NCI-H1436 (cell line): ENCODE measurements at regions not wholly inside any gene's neighbourhood (a gene's known extent, or its start where the extent isn't known, plus 50 kb on each side); places are given as distances from the start of the nearest gene placed in this dataset.
"Not testable (repeated sequence)": the region's sequence is repeated elsewhere in the genome, so short reads cannot be mapped to it uniquely, and the experiment has no call there.

Experiments
- DNase-seq: peaks from one replicate; lab custom pipeline; 2025; lab: John Stamatoyannopoulos, UW

DNA sequence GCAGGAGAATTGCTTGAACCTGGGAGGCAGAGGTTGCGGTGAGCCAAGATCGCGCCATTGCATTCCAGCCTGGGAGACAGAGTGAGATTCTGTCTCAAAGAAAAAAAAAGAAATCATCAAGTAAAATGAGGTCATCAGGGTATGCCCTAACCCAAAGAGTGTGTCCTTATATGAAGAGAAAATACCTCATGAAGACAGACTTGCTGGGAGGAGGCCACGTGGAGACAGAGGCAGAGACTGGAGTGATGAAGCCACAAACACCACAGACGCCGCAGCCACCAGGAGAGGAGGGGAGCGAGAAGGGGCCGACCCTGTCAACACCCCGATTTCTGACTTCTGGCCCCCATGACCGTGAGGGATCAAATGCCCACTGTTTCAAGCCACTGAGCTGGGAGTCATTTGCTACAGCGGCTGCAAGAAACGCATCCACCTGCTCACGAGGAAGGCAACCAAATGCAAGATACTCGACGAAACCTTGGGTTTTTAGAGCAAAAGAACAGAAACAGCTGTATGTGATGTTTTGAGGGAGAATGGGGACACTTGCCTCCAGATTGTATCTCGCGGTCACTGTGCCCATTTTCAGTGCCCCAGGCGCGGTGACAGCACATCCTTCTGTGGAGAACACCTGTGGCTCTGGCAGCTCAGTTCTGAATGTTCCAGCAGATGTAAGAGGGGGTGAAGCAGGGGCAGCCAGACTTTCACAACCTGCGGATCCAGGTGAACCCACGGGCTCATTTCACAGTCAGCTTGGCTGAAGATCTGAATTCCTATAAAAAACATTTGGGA lies 1317.2 kb downstream of the TBC1D22A start:
- no peak for DNase-seq

DNA sequence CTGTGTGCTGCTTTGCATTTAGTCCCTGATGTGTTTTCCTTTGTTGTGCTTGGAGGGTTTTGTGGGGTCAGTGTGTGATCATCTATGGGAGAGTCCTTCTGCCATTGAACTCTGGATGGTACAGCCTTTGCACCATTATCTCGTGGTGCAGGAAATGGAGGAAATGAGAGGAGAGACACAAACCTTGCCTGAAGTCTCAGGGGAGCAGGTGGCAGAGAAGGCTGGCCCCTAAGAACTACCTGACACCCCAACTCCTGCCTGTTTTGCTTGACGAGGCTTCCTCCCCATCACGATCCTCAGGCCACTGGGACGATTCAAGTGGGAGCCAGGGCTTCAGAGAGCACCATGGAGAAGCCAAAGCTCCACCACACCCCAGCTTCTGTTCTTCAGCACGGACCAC lies 1316.4 kb downstream of the TBC1D22A start:
- DNase-seq: no peak

DNA sequence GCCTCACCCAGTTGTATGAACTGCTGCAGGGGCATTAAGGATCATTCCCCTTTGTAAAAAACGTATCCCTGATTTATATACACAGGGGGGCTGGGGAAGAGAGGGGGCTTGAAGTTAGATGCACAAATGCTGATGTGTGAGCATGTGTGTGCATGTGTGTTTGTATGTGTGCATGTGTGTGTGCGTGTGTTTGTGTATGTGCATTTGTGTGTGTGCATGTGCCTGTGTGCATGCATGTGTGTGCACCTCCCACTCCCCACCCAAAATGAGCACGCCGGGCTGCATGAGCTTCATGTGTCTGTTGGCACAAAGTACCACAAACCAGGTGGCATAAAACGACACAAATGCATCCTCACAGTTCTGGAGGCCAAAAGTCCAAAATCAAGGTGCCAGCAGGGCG lies 1315.2 kb downstream of the TBC1D22A start:
- DNase-seq: no peak

DNA sequence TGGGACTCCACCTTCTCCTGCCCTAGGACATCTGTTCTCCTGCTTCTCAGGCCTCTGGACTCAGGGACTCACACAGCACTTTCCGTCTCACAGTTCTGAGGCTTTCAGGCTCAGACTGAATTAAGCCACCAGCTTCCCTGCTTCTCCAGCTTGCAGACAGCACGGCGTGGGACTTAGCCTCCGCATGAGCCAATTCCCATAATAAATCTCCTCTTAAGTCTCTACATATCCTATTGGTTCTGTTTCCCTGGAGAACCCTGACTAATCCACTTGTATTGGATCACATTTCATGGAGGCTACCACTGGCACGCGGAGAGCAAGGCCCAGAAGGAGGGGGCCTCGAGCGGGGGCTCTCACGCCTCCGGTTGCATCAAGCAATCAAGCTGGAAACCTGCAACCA lies 1313.6 kb downstream of the TBC1D22A start:
- no peak for DNase-seq

DNA sequence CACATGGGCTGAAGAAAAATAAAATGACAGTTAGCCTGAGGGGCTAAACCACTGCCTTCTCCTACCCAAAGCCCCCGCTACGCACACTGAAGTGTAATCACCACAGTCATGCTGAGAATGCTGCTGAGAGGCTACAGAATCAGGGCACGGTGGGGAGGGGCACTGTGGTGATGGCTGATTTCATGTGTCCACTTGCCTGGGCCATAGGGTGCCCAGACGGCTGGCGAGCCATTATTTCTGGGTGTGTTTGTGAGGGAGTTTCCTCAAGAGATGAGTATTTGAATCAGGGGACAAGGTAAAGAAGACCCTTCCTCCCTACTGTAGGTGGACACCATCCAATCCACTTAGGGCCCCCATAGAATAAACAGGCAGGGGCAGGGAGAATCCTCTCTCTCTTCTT lies 1313.2 kb downstream of the TBC1D22A start:
- DNase-seq: no peak

DNA sequence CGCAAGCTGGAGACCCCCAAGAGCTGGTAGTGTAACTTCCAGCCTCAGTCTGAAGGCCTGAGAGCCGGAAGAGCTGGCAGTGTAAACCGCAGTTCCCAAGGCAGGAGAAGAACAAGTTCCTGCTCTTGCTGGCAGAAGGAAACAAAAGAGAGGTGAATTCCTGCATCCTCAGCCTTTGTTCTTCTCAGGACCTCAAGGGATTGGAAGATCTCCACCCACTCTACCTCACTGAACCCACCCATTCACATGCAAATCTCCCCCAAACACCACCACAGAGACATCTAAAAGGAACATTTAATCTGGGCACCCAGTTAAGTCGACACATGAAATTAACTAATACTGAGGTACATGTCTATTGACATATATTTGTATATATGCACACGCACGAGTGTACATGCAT lies 1310.3 kb downstream of the TBC1D22A start:
- no peak for DNase-seq

DNA sequence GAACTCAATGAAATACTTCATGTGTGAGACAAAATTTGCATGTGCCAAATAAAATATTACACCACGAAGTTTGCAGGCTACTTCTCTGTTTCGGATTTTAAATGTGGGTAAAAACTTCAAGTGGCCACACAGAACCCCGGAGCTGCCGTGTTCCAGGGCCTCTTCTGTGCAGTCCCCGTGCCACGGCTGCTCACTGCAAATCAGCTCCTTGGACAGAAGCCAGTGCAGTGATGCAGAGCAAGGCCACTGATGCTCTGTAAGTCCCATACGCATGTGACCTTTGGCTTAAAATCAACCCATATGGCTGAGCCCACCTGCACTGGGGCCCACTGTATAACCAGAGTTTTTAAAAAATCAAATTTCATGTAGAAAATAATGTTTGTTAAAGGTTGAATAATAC lies 1309.4 kb downstream of the TBC1D22A start:
- no peak for DNase-seq

DNA sequence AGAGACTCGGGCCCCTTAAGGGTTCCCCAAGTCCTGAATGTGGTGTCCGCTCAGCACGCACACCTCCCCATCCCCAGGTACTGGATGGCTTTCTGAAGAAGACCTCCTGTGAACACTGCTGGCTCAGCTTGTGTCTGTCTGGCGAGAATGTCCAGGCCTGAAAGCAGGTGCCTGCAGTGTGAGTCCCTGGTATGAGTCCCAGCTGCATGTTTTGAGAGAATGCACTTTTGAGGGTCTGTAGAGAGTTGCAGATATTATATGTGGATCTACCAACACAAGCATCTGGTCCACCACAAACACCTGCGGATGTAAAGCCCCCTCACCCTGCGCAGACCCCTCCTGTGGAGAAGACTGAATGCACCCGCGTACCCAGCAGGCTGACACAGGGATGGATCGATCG lies 1308.9 kb downstream of the TBC1D22A start:
- DNase-seq: no peak

DNA sequence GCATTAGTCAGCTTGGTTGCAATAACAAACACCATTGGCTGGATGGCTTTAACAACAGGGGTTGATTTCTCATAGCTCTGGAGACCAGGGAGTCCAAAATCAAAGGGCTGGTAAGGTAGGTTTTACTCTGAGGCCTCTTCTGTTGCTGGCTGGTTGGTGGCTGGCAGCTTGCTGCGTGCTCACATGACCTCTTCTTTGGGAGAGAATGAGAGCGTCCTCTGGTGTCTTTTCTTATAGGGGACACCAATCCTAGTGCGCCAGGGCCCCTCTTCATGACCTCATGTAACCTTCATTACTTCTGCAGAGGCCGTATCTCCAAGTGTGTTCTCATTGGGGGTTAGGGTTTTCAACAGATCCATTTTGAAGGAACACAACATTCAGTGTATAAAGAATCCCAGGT lies 1308.3 kb downstream of the TBC1D22A start:
- DNase-seq: no peak

DNA sequence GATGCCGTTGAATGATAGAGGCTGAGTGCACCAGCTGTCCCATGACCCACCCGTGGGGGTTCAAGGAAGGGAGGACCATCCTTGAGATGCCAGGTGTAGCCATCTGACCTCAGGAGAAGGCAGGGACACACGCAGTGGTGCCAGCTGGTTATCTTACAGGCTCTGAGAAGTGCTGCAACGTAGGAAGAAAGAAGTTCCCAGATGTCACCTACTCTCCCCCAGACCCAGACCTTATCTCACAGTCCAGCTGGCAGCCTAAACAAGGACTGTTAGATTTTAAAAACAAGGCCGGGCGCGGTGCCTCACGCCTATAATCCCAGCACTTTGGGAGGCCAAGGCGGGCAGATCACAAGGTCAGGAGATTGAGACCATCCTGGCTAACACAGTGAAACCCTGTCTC lies 1307.6 kb downstream of the TBC1D22A start:
- no peak for DNase-seq

DNA sequence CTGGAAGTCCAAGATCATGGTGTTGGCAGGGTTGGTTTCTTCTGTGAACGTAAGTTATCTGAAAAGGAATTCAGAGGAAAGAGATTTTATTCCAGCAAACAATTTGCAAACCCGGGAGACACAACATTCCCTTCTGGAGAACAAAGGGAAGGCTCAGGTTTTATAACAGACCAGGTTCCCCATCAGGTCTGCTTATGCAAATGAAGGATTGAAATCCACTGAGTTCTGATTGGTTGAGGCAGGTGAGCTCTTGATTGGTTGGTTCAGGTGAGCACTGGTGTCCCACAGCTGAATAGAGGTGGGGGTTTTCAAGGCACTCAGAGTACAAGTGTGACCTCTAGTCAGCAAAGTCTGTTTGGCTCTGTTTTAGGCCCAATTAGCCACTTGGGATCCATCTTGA lies 1306.8 kb downstream of the TBC1D22A start:
- DNase-seq: no peak

DNA sequence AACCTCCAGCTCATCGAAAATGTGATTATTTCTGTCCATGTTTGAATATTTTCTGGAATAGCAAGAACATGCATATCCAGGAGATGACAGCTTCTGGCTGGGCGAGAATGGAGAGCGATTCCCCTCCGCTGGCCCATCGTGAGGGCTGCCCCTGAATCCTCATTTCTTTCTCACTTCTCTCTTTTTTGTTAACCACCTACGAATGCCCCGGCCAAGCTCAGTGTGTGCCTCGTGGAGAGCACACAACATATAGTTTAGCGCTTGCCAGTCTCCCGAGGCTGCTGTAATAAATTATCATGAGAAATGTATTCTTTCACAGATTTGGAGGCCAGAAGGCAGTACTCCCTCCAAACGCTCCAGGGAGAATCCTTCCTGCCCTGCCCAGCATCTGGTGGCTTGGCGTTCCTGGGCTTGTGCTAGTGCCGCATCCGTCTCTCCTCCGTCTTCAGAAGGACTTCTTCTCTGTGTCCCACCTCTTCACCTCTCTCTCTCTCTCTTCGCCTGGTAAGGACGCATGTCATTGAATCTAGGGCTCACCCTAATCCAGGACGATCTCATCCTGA lies 1306.0 kb downstream of the TBC1D22A start:
- no peak for DNase-seq

DNA sequence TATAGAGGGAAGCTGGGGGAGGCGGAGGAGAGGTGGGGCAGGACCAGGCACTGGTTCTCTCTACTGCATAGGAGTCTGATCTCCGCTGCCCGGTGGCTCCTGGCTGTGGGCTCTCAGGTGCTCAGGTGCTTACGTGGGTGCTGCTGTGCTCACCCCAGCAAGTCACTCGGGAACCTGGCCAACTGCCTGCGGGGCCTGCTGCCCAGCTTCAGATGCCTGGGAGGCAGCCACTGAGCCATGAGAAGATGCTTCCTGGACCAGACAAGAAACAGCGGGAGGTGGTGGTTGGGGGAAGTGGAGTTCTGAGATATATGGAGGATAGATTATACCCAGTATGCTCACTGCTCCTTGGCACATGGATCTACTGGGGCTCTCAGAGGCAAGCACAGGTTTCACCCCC lies 1303.4 kb downstream of the TBC1D22A start:
- DNase-seq: no peak

DNA sequence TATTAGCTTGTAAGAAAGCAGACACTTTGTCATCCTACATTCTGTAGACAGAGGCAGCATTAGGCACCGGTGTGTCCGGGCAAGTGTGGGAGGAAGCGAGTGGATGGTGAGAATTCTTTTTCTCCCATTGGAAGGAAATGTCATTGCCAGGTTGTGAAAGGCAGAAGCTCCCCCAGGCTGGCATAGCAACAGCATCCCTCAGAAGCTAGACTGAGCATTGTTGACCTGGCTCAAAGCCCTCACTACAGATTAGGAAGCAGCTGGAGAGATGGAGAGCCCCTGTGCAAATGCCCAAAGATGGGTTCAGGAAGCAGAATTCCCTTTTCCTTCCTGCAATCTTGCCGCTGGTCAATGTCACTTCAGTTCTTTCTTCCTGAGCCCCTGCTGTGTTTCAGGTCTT lies 1299.3 kb downstream of the TBC1D22A start:
- no peak for DNase-seq

DNA sequence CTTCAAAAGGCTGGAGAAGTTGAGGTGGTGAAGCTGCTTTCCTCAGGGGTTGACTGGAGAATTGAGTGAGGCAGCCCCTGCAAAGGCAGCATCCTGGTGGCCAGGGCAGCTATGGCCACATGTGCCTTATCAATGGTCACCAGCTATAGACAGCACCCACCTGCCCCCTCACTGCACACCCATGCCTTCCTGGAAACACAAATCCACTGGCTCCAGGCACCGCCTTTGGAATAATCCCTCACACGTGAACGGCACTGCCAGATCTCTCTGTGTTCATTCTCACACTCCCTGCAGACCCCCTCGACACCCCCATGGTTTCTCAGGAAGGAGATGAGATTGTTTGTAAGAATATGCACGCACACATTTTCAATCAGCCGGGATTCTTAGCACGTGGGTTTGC lies 1297.8 kb downstream of the TBC1D22A start:
- no peak for DNase-seq

DNA sequence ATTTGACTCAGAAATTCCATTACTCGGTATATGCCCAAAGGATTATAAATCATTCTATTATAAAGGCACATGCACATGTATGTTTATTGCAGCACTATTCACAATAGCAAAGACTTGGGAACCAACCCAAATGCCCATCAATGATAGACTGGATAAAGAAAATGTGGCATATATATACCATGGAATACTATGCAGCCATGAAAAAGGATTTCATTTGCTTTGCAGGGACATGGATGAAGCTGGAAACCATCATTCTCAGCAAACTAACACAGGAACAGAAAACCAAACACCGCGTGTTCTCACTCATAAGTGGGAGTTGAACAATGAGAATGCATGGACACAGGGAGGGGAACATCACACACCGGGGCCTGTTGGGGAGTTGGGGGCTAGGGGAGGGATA lies 1297.1 kb downstream of the TBC1D22A start:
- not testable (repeated sequence) for DNase-seq

DNA sequence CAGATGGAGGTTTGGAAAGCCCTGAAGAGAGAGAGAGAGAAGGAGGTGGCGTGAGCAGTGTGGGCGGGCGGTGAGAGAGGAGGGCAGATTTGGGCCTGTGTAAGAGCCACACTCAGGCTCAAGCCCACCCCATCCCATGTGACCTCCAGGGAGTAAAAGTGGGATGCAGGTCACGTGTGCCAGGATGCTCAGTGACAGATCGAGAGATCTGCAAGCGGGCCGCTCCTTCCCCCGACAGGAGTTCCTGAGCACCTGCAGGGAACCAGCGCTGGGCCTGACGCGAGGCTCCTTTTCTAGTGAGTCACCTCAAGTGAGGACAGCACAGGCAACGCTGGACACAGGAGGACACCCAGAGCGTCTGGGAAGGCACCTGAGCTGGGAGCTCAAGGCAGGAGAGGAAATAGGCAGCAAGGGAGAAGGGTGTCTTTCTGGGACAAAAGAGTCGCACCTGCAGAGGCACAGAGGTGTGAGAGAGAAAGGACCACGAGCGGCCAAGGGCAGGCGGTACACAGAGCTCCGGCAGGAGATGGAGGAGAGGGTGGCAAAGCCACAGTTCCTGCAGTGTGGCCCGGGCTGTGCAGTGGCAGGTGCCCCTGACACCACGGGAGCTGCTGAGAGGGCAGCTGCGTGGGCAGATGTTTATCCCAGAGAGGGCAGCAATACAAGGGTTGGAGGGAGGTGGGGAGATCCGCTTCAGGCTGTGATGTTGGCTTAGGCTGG lies 1294.8 kb downstream of the TBC1D22A start:
- no peak for DNase-seq

DNA sequence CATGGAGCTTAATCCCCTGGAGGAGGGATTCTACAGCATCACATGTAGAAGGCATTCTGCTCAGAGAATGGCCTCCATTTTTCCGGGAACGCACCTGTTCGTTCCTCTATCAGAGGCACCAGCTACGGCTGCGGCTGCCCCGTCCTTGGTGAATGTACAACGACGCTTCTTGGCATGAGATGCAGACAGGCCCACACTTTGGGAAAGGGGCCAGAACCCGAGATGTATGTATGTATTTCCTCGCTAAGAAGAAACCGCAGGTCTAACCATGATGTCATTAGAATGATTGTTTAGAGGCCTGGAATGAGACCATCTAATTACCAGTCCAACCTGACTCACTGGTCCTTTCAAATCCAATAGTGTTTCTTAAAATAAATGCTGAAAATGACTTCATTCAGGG lies 1293.4 kb downstream of the TBC1D22A start:
- no peak for DNase-seq

DNA sequence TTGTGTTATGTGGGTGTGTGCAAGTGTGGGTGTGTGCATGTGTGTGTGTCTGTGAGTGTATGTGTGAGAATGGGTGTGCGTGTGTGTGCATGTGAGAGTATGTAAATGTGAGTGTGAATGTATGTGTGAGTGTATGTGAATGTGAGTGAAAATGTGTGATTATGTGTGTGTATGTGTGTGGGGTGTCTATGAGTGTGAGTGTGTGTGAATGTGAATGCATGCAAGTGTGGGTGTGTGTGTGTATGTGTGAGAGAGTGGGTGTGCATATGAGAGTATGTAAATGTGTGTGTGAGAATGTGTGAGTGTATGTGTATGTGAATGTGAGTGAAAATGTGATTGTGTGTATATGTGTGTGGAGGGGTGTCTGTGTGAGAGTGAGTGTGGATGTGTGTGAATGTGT lies 1292.7 kb downstream of the TBC1D22A start:
- DNase-seq: no peak

DNA sequence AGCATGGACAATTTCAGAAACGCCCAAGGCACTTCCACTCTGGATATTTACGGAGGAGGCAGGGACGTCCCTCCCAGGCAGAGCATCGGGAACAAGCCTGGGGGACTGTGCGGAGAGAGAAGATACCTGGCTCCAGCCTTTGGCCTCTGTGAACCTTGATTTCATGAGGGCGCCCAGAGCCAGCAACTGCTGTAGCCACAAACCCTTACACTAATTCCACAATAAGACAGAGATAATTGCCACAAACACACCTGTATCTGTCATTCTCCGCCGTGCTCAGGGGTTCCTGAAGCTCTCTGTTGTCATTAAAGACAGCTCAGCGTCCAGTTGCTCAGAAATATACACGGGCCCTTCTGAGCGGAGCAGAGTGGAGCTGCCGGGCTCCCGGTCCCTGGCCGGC lies 1292.1 kb downstream of the TBC1D22A start:
- DNase-seq: no peak

DNA sequence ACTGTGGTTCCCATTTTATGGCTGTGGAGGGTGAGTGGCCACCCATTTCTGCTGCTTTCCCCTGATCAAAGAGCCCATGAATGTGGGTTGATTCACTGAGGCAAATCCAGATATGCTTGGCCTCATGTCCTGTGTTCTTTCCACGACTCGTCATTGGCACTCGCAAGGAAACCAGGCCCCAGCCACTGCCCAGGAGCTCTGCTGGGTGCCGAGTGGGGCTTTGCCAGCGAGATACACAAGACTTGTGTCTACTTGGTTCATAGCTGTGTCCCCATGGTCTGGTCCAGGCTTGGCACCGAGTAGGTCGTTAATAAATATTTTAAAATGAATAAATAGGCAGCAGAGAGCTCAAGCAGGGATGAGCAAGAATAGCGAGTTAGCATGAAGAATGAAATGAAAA lies 1291.5 kb downstream of the TBC1D22A start:
- no peak for DNase-seq

DNA sequence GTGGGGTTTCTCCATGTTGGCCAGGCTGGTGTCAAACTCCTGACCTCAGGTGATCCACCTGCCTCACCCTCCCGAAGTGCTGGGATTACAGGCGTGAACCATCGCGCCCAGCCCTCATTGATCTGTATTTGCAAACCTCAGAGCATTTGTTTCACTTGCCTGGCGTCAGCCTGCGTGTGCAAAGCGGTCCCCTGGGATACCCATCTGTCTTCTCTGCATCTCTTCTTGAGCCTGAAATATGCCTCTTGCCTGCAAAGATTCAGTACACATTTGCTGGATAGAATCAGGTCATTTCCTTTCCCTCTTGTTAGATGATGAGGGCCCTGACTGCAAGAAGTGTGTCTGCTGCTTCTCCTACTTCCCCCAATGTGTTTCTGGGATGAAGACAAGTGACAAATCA lies 1291.0 kb downstream of the TBC1D22A start:
- no peak for DNase-seq

DNA sequence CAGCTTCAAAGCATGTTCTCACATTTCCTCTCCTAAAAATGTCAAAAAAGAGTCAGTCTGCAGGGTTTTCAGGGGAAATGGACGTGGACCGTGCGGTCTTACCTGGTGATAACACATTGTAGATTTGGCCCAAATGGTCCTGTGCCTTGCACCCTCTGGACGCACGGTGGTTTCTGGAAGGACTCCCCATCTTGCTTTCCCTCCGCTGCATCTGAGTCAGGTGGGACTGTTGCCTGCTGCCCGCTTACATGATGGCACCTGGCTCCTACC lies 1290.1 kb downstream of the TBC1D22A start:
- no peak for DNase-seq
